ENCODE measurements at regions not wholly inside any gene's neighbourhood (a gene's known extent, or its start where the extent isn't known, plus 50 kb on each side); places are given as distances from the start of the nearest gene placed in this dataset.

- CTCF ChIA-PET: no interaction called here
- H3K27ac ChIP-seq (ENCODE audit: low read depth in 2 of 2, low read length in 1 of 2): no peak overlapping the region
- H3K27me3 ChIP-seq (ENCODE audit: insufficient read depth): no peaks in the 10 kb centered on the region; the same call in 1 of the 2 replicates
- 17% methylated on average over 18 of the region's 18 CpGs for WGBS (ENCODE audit: low lambda C conversion rate)
- H3K4me3 ChIP-seq (ENCODE audit: low read depth in 2 of 2, low read length in 1 of 2): no peak overlapping the region
- H3K9me2 ChIP-seq: no peaks in the 10 kb centered on the region
- no peaks in the 10 kb centered on the region for H4K20me1 ChIP-seq (ENCODE audit: insufficient read depth)
- POLR2A ChIA-PET: no interaction called here
- peaks cover 0 to 8% of the 10 kb centered on the region in 2 experiments; a peak in 1 of 4 replicates for H3K4me1 ChIP-seq (ENCODE audit: control insufficient read depth in 1 of 2, insufficient read depth in 2 of 2, low read depth in 1 of 2, low read length in 1 of 2)
- no peak overlapping the region for H3K9ac ChIP-seq
- no peaks in the 10 kb centered on the region for H3F3A ChIP-seq (replicated peaks; ENCODE audit: insufficient read depth)
- H3K79me2 ChIP-seq (ENCODE audit: insufficient read depth): no peaks in the 10 kb centered on the region
- no peak for TF ChIP-seq USF2 (IDR thresholded peaks at IDR 0.05; ENCODE audit: borderline replicate concordance, low read depth, low read length)
- no peak for TF ChIP-seq MAX (IDR thresholded peaks at IDR 0.05; ENCODE audit: low read depth)
- no peak for TF ChIP-seq POLR2AphosphoS5 (IDR thresholded peaks at IDR 0.05; ENCODE audit: low read depth, low read length)
- TF ChIP-seq REST (IDR thresholded peaks at IDR 0.05; ENCODE audit: low read depth, low read length): no peak
- TF ChIP-seq ZBTB33 (IDR thresholded peaks at IDR 0.05; ENCODE audit: borderline replicate concordance, low read depth): no peak
- TF ChIP-seq CTCF (IDR thresholded peaks at IDR 0.05): no peak
- no peak for TF ChIP-seq PBX3 (IDR thresholded peaks at IDR 0.05)
- TF ChIP-seq EP300 (IDR thresholded peaks at IDR 0.05; ENCODE audit: borderline replicate concordance in 1 of 2, low read depth in 1 of 2, low read length in 1 of 2): no peak
- TF ChIP-seq CHD2 (IDR thresholded peaks at IDR 0.05; ENCODE audit: low read length, partially characterized antibody): no peak
- TF ChIP-seq TEAD4 (IDR thresholded peaks at IDR 0.05; ENCODE audit: borderline replicate concordance, insufficient read depth): no peak
- TF ChIP-seq MXI1 (IDR thresholded peaks at IDR 0.05; ENCODE audit: low read depth, low read length): no peak
- TF ChIP-seq JUND (IDR thresholded peaks at IDR 0.05): no peak
- no peak for TF ChIP-seq NFIC (IDR thresholded peaks at IDR 0.05; ENCODE audit: borderline replicate concordance)
- TF ChIP-seq FOXM1 (IDR thresholded peaks at IDR 0.05; ENCODE audit: low read depth): no peak
- no peaks in the 10 kb centered on the region for H3K36me3 ChIP-seq (replicated peaks in 1 of 2; ENCODE audit: control insufficient read depth in 1 of 2, insufficient read depth in 2 of 2, low read length in 1 of 2)
- H2AFZ ChIP-seq (ENCODE audit: low read depth): no peak overlapping the region
- no peak overlapping the region for H3K4me2 ChIP-seq
- H3K9me3 ChIP-seq: no peaks in the 10 kb centered on the region
- DNase-seq: peak; percentile 38
Measured at GRCh38 chr2:236912326-236913120, 173.2 kb upstream of the COPS8 start.
